ENCODE measurements at regions not wholly inside any gene's neighbourhood (a gene's known extent, or its start where the extent isn't known, plus 50 kb on each side); places are given as distances from the start of the nearest gene placed in this dataset.

- Histone ChIP-seq H3K9ac (ENCODE audit: low read length) (no peak overlapping the region), H4K20me1 (ENCODE audit: insufficient read depth) (no peaks in the 10 kb centered on the region), H3K9me2 (ENCODE audit: insufficient read depth, low read length) (no peaks in the 10 kb centered on the region), H3K4me2 (ENCODE audit: low read length) (no peak overlapping the region), H3K27me3 (ENCODE audit: insufficient read depth, low read depth, low read length) (no peaks in the 10 kb centered on the region), H3K79me2 (replicated peaks; ENCODE audit: insufficient read depth, low read length) (no peaks in the 10 kb centered on the region), H3F3A (ENCODE audit: insufficient read depth, low read length, poor library complexity, severe bottlenecking) (no peaks in the 10 kb centered on the region), H3K9me3 (ENCODE audit: low read length) (peaks cover 11% of the 10 kb centered on the region), H2AFZ (ENCODE audit: low read depth, low read length) (no peak overlapping the region), H3K36me3 (ENCODE audit: insufficient read depth, low read length) (no peaks in the 10 kb centered on the region), H3K4me3 (ENCODE audit: low read length) (no peak overlapping the region), H3K27ac (ENCODE audit: low read length) (no peak overlapping the region)
- TF ChIP-seq SMC3 (conservative IDR thresholded peaks at IDR 0.05; ENCODE audit: poor library complexity) = no peak
- TF ChIP-seq POLR2AphosphoS5 (IDR thresholded peaks at IDR 0.05) = no peak
- TF ChIP-seq RAD21 (conservative IDR thresholded peaks at IDR 0.05) = no peak
Measured at GRCh38 chr6:166104872-166105271, 62.8 kb downstream of the TBXT start.

DNA sequence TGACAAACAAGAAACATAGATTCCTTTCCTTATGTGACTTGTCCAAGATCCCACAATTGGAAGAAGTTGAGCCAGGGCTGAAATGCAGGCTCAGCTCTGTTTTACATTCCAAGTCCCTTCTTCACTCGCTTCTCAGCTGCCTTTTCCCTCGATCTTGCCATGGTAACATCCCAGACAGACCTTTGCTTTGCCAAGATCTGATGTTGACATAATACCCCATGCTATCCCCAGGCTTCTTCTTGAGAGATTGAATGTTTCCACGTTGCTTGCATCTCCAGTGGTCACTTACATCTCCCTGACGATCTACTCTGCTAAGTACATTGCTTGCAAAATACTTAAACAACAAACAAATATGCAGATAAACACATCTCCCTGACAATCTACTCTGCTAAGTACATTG is 63.5 kb downstream of the TBXT start:
- Histone ChIP-seq H2AFZ (ENCODE audit: low read depth, low read length) (no peak overlapping the region), H3K27ac (ENCODE audit: low read length) (no peak overlapping the region), H3K9me2 (ENCODE audit: insufficient read depth, low read length) (no peaks in the 10 kb centered on the region), H3F3A (ENCODE audit: insufficient read depth, low read length, poor library complexity, severe bottlenecking) (no peaks in the 10 kb centered on the region), H3K27me3 (ENCODE audit: insufficient read depth, low read depth, low read length) (no peaks in the 10 kb centered on the region), H3K9ac (ENCODE audit: low read length) (no peak overlapping the region), H3K79me2 (replicated peaks; ENCODE audit: insufficient read depth, low read length) (no peaks in the 10 kb centered on the region), H4K20me1 (ENCODE audit: insufficient read depth) (no peaks in the 10 kb centered on the region), H3K9me3 (ENCODE audit: low read length) (peaks cover 11% of the 10 kb centered on the region), H3K36me3 (ENCODE audit: insufficient read depth, low read length) (no peaks in the 10 kb centered on the region), H3K4me3 (ENCODE audit: low read length) (no peak overlapping the region), H3K4me2 (ENCODE audit: low read length) (no peak overlapping the region)
- TF ChIP-seq RAD21 (conservative IDR thresholded peaks at IDR 0.05) (no peak), TAF1 (IDR thresholded peaks at IDR 0.05; ENCODE audit: low read depth) (no peak), SMC3 (conservative IDR thresholded peaks at IDR 0.05; ENCODE audit: poor library complexity) (no peak), POLR2AphosphoS5 (IDR thresholded peaks at IDR 0.05) (no peak), EP300 (conservative IDR thresholded peaks at IDR 0.05; ENCODE audit: poor library complexity, severe bottlenecking) (no peak), MXI1 (conservative IDR thresholded peaks at IDR 0.05; ENCODE audit: poor library complexity, severe bottlenecking) (no peak), EZH2 (IDR thresholded peaks at IDR 0.05; ENCODE audit: borderline replicate concordance, insufficient read depth, low read length, poor library complexity, severe bottlenecking) (no peak)
- TF ChIP-seq, protein P1, sequence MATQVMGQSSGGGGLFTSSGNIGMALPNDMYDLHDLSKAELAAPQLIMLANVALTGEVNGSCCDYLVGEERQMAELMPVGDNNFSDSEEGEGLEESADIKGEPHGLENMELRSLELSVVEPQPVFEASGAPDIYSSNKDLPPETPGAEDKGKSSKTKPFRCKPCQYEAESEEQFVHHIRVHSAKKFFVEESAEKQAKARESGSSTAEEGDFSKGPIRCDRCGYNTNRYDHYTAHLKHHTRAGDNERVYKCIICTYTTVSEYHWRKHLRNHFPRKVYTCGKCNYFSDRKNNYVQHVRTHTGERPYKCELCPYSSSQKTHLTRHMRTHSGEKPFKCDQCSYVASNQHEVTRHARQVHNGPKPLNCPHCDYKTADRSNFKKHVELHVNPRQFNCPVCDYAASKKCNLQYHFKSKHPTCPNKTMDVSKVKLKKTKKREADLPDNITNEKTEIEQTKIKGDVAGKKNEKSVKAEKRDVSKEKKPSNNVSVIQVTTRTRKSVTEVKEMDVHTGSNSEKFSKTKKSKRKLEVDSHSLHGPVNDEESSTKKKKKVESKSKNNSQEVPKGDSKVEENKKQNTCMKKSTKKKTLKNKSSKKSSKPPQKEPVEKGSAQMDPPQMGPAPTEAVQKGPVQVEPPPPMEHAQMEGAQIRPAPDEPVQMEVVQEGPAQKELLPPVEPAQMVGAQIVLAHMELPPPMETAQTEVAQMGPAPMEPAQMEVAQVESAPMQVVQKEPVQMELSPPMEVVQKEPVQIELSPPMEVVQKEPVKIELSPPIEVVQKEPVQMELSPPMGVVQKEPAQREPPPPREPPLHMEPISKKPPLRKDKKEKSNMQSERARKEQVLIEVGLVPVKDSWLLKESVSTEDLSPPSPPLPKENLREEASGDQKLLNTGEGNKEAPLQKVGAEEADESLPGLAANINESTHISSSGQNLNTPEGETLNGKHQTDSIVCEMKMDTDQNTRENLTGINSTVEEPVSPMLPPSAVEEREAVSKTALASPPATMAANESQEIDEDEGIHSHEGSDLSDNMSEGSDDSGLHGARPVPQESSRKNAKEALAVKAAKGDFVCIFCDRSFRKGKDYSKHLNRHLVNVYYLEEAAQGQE (IDR thresholded peaks at IDR 0.05; ENCODE audit: borderline replicate concordance) = no peak
- TF ChIP-seq, protein P2, sequence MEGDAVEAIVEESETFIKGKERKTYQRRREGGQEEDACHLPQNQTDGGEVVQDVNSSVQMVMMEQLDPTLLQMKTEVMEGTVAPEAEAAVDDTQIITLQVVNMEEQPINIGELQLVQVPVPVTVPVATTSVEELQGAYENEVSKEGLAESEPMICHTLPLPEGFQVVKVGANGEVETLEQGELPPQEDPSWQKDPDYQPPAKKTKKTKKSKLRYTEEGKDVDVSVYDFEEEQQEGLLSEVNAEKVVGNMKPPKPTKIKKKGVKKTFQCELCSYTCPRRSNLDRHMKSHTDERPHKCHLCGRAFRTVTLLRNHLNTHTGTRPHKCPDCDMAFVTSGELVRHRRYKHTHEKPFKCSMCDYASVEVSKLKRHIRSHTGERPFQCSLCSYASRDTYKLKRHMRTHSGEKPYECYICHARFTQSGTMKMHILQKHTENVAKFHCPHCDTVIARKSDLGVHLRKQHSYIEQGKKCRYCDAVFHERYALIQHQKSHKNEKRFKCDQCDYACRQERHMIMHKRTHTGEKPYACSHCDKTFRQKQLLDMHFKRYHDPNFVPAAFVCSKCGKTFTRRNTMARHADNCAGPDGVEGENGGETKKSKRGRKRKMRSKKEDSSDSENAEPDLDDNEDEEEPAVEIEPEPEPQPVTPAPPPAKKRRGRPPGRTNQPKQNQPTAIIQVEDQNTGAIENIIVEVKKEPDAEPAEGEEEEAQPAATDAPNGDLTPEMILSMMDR (IDR thresholded peaks at IDR 0.05; ENCODE audit: poor library complexity, severe bottlenecking) = no peak

Data from neural cell (in vitro differentiated cells).